KOPT-K1 (cell line): ENCODE measurements at regions not wholly inside any gene's neighbourhood (a gene's known extent, or its start where the extent isn't known, plus 50 kb on each side); places are given as distances from the start of the nearest gene placed in this dataset.

Experiments used
- H3K27ac ChIP-seq: fragments of 200-600 bp; sonication (generic); 2 replicates; pipeline ENCODE4 v1.5.1; 2016; ENCODE audit warnings: antibody characterized with exemption, mild to moderate bottlenecking, low read depth, low read length; ENCODE audit not compliant: poor library complexity, severe bottlenecking
- H3K36me3 ChIP-seq: fragments of 200-600 bp; sonication (generic); 2 replicates; pipeline ENCODE4 v1.5.1; 2017; ENCODE audit warnings: antibody characterized with exemption, mild to moderate bottlenecking, low read length, moderate library complexity; ENCODE audit not compliant: insufficient read depth
- H3K9me3 ChIP-seq: fragments of 200-600 bp; sonication (generic); 2 replicates; pipeline ENCODE4 v1.5.1; 2017; ENCODE audit warnings: antibody characterized with exemption, low read length, mild to moderate bottlenecking; ENCODE audit not compliant: insufficient read depth, poor library complexity, severe bottlenecking

DNA sequence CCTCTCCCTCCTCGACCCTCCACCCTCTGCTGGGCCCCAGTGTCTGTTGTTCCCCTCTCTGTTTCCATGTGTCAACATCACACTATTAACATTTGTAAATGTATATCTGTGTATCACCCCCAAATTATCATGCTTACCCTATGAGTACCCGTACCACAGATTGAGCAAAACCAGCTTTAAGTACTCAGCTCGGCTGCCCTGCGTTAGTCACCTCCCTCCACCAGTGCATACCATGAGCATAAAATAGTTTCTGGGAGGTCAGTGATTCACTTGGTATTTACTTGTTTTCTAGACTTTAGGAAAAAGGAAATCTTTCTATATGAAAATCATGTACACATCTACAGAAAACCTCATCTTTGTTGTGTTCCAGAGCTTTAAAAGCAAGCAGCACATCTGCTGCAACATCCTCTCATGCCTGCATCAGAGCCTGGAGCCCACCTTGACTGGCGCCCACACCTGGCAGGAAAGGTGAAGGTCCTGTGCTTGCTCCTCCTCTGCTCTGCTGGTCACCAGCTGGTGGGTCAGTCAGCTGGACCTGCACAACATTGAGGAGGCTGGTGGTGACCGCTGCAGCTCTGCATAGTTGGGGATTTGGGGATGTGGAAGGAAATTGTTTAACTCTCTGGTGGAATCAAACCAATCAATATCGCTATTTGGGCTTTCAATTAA lies 214.4 kb upstream of the KLF3 start:
- H3K36me3 ChIP-seq = no peaks in the 10 kb centered on the region
- no peak overlapping the region for H3K27ac ChIP-seq
- H3K9me3 ChIP-seq = no peaks in the 10 kb centered on the region

DNA sequence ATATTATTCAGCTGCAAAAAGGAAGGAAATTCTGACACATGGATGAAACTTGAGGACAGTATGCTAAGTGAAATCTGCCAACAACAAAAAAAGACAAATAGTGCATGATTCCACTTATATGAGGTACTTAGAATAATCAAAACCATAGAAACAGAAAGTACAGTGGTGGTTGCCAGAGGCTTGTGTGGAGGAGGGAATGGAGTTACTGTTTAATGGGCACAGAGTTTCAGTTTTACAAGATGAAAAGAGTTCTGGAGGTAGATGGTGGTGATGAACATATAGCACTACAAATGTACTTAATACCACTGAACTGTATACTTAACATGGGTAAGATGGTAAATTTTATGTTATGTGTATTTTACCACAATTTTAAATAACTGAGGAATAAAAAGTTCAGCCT lies 212.0 kb upstream of the KLF3 start:
- Histone ChIP-seq H3K9me3 (no peaks in the 10 kb centered on the region), H3K27ac (no peak overlapping the region)

DNA sequence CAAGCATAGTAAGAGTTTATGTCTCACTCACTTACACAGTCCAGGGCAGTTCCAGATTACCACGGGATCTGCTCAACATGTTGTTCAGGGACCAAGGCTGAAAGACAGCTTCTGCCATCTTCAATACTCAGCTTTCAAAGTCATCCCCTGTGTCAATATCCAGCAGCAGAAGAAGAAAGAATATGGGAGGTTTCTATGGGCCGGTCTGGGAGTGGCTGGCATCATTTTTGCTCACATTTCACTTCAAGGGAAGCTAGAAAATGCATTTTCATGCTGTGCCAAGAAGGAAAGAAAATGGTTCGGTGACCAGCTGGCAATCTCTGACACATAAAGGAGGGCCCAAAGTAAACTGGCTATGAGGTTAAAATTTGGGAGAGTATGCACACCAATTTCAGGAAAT lies 211.5 kb upstream of the KLF3 start:
- no peaks in the 10 kb centered on the region for H3K9me3 ChIP-seq
- no peaks in the 10 kb centered on the region for H3K36me3 ChIP-seq
- H3K27ac ChIP-seq = no peak overlapping the region

More for the DNA sequence above, 212.0 kb upstream of the KLF3 start:
- no peaks in the 10 kb centered on the region for H3K36me3 ChIP-seq

DNA sequence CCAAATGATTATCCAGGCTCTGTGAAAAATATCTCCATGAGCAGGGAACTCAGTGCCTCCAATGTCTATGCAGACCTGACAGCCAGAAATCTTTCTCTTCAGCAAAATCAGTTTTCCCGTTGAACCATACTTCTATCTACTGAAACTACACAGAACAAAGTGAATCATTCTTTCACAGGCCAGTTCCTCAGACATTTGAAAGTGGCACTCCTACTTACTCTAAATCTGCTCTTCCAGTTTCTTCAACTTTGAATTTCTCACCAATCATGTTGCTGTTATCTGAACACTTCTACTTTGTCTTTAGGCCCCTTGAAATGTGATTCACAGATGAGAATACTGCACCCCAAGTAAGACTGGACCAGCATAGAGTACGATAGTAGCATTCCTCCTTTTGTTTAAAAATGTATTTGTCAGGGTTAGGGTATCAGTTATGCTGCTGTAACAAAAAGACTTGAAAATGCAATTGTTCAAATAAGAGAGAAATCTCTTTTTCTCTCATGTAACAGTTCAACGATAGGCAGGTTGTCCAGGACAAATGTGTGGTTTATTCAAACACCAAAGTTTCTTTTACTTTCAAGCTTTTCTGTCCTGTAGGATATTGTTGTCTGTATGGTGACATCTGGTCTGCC lies 210.6 kb upstream of the KLF3 start:
- Histone ChIP-seq H3K36me3 (no peaks in the 10 kb centered on the region), H3K9me3 (no peaks in the 10 kb centered on the region), H3K27ac (no peak overlapping the region)

DNA sequence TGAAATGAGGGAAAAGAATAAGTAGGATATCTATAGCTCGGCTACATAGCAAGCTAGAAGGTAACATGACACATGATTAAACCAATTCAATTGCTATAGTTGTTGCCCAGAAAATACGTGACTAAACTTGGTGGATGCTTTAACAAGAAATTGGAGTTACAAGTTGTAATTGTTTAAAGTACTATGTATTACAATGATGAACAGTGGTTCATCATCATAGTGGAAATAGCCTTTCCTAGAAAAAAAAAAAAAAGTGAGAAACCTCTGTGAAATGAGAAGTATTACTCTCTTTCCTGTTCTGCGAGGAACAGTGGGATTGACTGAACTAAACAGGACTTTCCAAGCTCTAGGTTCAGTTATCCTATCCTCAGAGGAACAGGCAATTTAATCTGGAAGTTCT lies 209.7 kb upstream of the KLF3 start:
- H3K36me3 ChIP-seq = no peaks in the 10 kb centered on the region
- no peak overlapping the region for H3K27ac ChIP-seq

DNA sequence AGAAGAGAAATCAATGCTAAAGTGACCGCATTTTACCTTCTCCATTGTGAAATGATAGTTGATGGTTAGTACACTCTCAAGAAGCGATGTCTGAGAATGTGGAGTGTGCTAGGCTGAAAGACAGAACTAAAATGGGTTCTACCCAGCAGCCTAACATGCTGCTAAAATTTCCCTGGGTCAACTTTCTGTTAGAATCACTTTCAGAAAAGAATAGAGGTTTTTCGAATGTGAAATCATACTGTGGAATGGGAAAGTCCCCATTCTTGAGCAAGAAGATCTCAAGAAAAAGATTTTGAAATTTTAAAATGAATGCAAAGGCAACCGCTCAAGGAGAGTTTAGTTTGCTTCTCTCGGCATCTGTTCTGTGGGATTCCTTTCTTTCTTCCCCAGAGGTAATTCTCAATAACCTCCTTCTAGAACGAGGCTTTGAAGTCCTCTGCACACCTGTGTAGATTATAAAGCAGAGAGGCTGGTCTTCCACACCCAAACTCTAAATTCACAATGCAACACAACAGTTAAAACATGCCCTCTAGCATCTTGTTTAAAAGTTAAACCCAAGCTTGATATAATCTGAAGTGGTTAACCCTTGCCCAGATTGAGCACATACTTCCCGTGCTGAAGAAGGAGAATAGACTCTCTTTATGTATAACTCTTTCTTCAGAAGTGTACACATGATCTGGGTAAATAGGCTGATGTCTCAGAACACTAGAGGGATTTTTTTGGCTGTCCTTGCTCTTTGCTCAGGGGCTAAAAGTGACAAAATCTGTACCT lies 208.7 kb upstream of the KLF3 start:
- no peaks in the 10 kb centered on the region for H3K9me3 ChIP-seq
- no peaks in the 10 kb centered on the region for H3K36me3 ChIP-seq
- no peak overlapping the region for H3K27ac ChIP-seq

More for the DNA sequence above, 209.7 kb upstream of the KLF3 start:
- no peaks in the 10 kb centered on the region for H3K9me3 ChIP-seq

DNA sequence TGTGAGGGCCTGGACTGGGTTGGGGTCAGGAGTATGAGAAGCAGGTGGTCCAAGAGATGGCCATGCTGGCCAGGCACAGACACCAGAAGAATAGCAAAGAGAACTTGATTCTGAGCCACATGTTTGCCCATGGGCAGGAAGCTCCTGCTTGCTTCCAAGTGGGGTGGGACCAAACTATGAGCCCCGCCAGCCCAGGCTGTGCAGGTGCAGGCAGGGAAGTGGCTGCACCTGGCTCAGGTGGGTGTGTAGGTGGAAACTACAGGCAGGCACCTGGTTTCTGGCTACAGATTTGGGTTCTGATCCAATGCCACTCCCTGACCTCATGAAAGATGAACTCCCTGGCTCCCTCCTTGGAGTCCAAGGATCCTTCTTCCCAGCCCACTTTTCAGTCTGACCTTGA lies 207.9 kb upstream of the KLF3 start:
- Histone ChIP-seq H3K27ac (no peak overlapping the region), H3K36me3 (no peaks in the 10 kb centered on the region), H3K9me3 (no peaks in the 10 kb centered on the region)

DNA sequence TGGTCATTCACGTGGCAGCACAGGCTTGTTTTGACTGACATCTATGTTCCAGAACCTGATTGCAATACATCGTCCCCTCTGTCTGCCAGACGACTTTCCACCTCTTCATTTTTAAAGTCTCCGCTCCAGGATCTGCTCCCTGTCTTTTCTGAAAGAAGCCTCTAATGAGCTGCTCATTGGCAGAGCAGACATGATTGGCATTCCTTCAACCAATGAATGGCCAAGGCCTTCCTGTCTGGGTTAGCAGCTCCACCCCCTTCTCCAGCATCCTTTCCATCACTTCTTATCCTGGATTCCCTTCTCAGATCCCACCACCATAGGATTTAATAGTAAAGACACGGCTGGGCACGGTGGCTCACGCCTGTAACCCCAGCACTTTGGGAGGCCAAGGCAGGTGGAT lies 202.7 kb upstream of the KLF3 start:
- Histone ChIP-seq H3K9me3 (no peaks in the 10 kb centered on the region), H3K36me3 (no peaks in the 10 kb centered on the region), H3K27ac (no peak overlapping the region)

DNA sequence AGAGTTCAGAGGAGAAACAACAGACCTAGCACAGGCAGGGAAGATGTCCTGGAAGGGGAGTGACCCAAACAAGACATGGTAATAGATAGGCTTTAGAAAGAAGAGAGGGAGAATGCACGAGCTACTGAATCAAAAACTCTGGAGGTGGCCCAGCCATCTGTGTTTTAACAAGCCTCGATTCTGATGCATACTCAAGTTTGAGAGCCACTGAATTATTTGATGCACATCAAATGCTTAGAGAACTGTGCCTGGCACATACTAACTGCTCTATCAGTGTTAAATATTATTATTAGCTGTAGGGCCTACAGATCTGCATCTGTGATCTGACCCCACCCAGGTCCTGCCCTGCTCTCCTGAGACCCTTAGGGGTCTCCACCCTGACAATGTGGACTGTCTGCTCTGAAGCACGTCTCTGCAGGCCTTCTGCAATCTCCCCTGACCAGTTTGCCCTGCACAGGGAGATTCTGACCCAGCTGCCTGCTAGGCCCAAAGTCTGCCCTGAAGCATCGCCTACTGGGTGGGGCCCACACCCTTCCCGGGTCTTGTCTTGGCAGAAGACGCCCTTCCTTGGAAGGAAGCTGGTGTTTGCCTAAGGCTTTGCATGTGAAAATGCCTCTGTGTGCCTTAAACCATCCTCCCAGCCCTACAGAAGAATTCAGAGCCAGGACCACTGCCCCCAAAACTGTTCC lies 201.5 kb upstream of the KLF3 start:
- no peaks in the 10 kb centered on the region for H3K36me3 ChIP-seq
- no peak overlapping the region for H3K27ac ChIP-seq
- no peaks in the 10 kb centered on the region for H3K9me3 ChIP-seq

DNA sequence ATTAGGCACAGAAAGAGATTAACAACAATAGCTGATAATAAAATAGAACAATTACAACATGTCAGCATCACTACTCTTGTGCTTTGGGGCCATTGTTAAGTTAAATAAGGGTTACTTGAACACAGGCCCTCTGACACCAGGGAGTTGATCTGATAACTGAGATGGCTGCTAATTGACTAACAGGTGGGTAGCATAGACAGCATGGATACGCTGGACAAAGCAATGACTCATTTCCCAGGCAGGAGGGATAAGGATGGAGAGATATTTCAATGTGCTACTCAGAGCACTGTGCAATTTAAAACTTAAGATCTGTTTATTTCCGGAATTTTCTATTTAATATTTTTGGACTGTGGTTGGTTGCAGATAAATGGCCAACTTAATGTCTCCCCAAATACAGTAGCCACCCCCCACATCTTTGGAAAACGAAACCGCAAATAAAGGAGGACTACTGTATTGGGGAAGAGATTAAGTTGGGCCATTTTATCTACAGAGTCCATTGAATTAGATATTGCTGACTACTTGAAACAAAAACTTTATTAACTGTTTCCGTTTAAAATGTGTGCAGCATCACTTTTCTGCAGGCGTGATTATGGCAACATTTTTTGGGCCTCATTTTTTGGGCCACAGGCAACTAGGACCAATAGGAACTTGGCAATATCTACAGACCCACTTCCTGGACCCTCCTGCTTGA lies 200.6 kb upstream of the KLF3 start:
- H3K36me3 ChIP-seq = no peaks in the 10 kb centered on the region
- H3K27ac ChIP-seq = no peak overlapping the region
- no peaks in the 10 kb centered on the region for H3K9me3 ChIP-seq

DNA sequence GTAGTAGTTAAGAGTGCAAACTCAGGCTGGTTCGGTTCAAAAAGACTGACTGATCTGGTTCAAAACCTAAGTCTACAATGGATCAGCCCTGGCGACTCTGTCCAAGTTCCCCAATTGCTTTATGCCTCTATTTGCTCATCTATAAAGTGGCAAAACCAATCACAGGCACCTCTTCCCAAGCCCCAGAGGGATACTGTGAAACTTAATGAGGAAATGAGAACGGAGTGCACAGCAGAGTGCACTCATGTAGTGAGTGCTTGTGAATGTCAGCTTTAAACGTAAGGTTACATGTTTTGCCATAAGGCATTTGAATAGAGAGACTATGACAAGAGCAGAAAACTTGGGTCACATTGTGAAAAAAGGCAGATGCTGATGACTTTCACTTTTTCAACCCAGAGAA lies 199.7 kb upstream of the KLF3 start:
- Histone ChIP-seq H3K9me3 (no peaks in the 10 kb centered on the region), H3K27ac (no peak overlapping the region)

DNA sequence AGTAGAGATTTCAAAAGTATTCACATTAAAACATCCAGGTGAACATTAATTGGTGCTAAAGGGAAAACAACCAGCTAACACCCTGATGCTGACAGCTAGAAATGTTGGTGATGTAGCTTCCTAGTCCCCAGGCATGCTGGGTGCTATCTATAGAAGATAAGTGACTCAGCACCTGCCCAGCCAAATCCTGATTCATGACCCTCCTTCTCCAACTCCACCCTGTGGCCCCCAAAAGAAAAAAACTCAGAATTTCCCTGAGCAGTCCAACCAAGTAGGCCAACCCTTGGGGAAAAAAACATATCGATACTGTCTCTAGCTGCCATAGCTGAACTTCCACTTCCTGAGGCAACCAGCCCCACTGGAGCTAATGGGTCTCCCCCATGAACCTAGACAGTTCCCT lies 197.6 kb upstream of the KLF3 start:
- Histone ChIP-seq H3K27ac (no peak overlapping the region), H3K9me3 (no peaks in the 10 kb centered on the region), H3K36me3 (no peaks in the 10 kb centered on the region)

More for the DNA sequence above, 199.7 kb upstream of the KLF3 start:
- H3K36me3 ChIP-seq = no peaks in the 10 kb centered on the region

DNA sequence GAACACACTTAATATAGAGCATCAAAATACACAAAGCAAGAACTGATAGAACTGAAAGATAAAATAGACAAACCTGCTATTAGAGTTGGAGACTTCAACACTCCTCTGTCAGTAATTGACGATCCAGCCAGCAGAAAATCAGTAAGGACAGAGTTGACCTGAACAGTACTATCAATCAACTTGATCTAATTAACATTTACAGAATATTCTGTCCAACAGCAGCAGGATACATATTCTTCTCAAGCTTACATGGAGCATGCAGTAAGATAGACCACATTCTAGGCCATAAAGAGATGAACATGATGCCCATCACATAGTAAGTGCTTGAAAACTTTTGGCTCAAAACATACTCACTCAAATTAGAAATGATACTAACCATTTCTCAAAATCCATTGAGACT lies 196.7 kb upstream of the KLF3 start:
- Histone ChIP-seq H3K27ac (no peak overlapping the region), H3K36me3 (no peaks in the 10 kb centered on the region), H3K9me3 (no peaks in the 10 kb centered on the region)

DNA sequence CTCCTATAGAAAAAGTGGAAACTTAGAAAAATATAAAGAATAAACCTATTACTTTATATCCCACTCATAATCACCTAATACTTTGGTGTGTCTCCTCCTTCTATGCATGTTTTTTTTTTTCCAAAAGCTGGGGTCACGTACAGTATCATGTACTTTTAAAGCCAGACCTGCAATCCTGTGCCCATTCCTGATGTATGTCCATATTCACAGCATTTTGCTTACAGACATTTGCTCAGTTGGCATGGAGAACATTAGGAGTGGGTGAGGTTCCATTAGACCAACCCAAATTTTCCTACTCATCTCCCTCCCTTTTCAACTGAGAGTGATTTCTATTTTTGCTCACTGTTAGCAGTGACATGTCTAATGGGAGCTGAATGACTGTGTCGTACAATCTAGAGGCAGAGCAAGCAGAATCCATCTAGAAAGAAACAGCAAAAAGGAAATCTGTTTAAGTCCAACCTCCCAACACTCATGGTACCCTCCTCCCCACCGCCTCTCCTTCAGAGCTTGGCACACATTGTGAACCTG lies 195.6 kb upstream of the KLF3 start:
- Histone ChIP-seq H3K27ac (no peak overlapping the region), H3K36me3 (no peaks in the 10 kb centered on the region), H3K9me3 (no peaks in the 10 kb centered on the region)
